NAMALWA (cell line): ENCODE measurements at regions not wholly inside any gene's neighbourhood (a gene's known extent, or its start where the extent isn't known, plus 50 kb on each side); places are given as distances from the start of the nearest gene placed in this dataset.

ENCODE experiments used
- DNase-seq: peaks from one replicate; pipeline ENCODE4 v3.0.0-alpha.2; 2015; ENCODE audit warnings: low spot score

GRCh38 chr2:223226264-223226663 is 174.3 kb downstream of the KCNE4 start:
- no peak for DNase-seq

DNA sequence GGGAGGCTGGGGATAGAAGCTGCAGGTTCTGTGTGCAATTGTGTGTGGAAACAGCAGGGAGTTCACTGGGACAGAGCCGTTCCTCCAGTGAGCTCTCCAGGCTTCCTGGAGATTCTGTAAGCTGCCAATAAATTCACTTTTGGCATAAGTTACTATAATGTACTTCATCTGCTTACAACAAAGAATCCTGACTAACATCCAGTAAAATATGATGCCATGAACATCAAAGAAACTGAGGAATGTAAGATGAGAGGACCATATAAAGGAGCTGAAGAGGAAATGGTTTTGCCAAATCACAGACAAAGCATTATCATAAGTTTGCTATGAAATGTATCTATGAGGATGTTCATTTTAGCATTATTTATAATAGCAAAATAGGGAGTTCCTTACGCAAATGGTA is 175.3 kb downstream of the KCNE4 start:
- no peak for DNase-seq

GRCh38 chr2:223228871-223229270 is 176.9 kb downstream of the KCNE4 start:
- no peak for DNase-seq

GRCh38 chr2:223230352-223230751 is 178.4 kb downstream of the KCNE4 start:
- DNase-seq: no peak

- no peak for DNase-seq
These were observed 180.3 kb downstream of the KCNE4 start for GRCh38 chr2:223232285-223232684.

GRCh38 chr2:223232896-223233295 is 180.9 kb downstream of the KCNE4 start:
- no peak for DNase-seq

GRCh38 chr2:223235986-223236385 is 184.0 kb downstream of the KCNE4 start:
- no peak for DNase-seq

- no peak for DNase-seq
These were observed 186.3 kb downstream of the KCNE4 start for GRCh38 chr2:223238301-223238700.

- DNase-seq: no peak
These were observed 191.2 kb downstream of the KCNE4 start for GRCh38 chr2:223243233-223243632.

DNA sequence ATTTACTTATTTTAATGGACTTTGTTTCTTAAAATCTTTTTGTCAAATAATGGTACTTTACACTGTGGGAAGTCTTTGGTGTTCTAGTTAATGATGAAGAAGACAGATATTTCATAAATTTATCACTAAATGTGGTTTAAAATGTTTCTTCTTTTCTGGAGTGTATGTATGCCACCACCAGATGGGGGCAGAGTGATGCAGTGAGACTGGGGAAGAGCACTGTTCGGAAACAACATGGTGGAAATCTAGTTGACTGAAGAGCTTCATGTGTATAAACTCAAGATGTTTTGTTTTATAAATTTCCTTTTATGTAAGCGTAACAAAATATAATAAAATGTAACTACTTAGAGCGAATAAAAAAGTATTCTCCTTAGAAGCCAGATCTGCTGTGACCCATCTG is 195.1 kb downstream of the KCNE4 start:
- DNase-seq: peak; percentile 43

- no peak for DNase-seq
These were observed 199.8 kb downstream of the KCNE4 start for GRCh38 chr2:223251656-223252229.

DNA sequence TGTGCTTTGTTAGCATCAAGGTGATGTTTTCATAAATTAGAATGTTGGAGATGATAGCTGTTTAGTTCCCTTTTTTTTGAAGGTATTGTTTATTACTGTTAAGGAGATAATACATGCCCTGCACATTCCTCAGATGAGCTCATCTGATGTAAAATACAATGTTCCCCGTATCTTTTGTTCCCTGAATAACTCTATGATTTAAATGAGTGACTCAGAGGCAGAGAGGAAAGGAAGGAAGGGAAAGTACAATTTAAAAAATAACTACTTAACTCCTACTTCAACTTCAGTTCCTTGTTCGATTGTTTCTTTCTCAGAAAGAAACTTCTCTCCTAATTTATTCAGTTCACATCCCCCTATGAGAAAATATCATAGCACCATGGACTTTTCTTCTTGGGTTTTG is 208.7 kb downstream of the KCNE4 start:
- DNase-seq: no peak

DNA sequence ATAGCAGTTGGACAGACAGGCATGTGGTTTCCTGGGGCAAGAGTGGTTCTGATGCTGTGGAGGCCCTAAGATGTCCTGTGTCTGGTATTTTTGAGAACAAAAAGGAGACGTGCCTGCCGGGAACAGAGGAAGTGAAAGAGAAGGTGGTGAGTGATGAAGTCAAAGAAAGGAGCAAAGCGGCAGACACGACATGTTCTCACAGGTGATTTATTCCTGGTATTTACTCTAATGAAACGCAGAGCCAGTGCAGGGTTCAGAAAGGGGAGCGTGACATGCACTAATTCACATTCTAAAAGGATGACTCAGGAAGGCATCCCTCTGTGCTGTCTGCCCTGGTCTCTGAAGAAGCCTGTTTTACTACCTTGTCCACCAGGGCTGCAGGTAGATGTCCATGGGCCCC is 211.0 kb downstream of the KCNE4 start:
- no peak for DNase-seq

DNA sequence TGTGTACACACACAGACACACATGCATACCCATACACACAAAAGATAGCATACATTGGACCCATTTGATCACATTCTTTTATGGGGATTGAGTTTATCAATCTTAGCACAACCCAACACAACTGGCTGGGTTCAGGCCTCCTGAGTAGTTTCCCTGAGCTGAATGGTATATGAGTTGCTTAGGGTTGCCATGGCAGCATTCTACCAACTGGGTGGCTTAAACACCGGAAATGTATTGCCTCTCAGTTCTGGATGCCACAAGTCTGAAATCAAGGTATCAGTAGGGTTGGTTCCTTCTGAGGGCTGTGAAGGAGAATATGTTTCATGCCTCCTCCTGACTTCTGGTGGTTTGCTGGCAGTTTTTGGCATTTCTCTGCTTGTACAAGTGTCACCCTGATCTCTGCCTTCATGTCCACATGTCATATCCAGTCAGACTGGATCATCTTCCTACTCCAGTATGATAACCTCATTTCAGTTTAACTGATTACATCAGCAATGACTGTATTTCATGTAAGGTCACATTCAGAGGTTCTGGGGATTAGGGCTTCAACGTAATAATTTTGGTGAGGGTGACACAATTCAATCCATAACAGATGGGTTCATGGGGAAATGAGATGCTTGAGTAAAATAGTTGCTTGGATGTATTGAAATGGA is 212.7 kb downstream of the KCNE4 start:
- no peak for DNase-seq

DNA sequence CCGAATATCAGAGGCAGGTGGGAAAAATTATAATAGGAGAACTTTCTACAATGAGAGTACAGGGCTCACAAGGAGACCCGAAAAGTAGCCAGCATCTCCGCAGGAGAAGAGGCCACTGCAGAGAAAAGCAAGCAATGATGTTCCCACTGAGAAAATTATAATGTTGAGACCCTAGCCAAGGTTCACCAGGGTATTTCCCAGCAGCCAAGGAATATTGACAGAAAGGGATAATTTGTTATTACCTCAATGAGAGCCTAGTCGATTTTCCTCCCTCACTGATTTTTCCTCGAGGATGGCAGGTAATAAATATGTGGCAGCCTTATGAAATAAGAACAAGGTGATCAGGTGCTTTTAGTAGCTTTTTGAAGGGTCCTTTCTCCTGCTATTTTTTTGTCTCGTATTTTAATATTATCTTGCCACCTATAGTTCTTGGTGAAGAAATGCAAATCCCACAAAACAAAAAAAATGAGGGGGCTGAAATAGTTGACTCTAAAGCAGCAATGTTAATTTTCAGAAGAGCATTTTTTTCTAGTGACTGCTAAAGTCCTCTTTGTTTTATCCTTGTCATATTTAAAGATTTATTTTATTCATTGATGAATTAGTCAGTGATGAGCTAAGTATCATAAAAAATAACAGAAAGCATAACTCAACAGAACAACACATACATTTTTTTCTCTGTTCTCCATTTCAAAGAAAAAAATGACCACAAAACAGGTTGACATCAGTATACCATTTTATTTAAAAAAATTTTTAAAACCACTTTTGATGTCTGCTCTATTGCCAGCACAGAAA is 215.4 kb downstream of the KCNE4 start:
- DNase-seq: no peak

DNA sequence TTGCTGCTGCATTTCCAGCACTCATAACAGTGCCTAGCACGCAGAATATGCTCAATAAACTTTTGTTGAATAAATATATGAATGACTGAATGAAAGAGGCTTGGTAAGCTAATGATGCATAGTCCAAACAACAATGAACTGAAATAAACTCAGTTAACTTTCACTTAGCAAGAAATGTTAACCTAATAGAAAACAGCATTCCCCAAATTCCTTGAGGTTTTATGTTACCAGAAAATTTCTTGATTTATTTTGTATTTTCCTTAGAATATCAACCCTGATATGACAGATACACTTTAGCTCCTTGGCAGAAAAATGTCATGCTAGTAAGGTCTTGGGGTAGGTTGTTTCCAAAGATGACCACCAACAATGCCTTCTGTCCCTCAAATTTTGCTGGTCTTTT is 217.4 kb downstream of the KCNE4 start:
- no peak for DNase-seq

- no peak for DNase-seq
These were observed 218.6 kb downstream of the KCNE4 start for GRCh38 chr2:223270548-223270947.

- DNase-seq: no peak
These were observed 222.0 kb downstream of the KCNE4 start for GRCh38 chr2:223273995-223274394.

DNA sequence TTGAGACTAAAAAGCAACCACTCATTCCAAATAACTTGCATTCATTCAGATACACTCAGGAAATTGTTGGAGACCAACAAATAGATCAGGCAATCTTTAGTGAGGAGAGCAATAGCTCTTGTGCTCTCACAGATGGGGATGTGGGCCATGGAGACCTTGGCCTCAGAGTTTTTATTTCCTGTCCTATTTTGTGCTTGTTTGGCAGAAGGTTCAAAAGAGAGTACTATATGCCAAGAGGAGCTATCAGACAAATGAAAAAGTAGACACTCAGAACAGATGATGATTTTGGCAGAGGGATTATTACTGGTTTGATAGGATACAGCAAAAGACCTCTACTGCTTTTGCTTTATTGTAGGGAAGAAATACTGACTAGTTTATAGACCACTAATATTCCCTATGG is 230.2 kb downstream of the KCNE4 start:
- DNase-seq: no peak

DNA sequence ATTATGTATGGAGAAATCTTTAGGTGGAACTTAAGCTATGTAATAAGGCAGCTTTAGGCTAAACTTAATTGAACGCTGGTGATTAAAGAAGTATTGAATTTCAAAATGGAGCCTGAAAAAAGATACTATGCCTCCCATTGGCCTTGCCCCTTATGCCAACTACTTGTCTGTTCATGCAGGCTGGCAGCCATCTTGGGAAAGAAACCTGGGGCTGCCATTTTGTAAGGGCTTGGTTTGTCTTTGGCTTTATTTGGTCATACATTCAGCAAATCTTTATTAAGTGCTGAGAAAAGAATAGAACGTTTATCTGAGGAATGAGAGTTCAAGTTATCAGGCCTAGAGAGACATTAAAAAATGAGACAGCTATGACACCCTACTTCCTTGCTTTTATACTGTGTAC is 231.3 kb downstream of the KCNE4 start:
- DNase-seq: no peak

DNA sequence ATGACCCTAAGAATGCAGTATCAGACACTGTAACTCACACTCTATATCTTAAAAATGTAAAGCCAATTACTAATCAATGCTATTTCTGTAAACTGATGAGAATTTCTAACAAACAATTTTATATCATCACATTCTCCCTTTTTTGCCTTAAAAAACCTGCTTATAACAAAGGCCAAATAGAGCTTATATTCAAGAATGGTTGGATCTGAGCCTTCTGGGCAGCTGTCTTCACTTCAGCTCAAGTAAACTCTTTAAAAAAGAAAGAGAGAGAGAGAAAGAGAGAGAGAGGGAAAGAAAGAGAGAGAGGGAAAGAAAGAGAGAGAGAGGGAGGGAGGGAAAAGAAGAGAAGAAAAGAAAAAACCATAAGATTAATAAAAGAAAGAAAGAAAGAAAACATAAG is 231.8 kb downstream of the KCNE4 start:
- no peak for DNase-seq

DNA sequence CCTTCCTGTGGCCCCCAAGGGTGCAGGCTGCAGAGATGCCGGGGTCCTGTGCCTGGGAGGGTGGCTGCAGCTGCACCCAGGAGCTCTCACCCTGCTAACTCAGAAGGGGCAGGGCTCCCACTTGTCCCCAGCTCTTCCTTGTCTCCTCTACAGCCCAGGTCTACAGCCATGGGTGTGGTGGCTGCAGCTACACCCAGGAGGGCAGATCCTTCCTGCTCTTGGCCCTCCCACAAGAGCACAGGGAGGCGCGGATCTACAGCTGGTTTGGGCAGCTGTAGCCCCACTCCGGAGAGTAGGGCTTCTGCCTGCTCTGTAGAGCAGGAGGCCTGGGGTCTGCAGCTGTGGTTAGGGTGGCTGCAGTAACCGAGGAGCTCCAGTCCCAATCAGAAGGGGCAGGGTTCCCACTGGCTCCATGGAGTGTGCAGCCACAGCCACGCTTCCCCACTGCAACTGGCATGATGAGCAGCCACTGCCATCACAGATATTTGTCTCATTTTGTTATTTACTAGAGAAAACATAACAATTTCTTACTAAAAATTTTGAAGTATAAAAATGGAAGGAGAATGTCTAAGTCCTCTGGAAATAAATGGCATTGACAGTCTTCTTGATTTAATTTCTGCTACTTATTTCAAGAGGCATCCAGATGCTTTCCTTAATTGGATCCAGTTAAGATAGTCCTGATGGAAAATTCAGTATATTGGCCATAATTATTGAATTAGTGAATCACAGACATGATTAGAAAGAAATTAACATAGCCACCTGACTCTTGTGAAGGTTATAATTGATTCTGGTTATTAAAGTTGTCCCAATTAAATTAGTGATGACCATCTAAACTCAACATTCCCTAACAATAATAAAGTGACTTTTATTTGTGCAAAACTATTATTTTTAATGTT is 233.6 kb downstream of the KCNE4 start:
- DNase-seq: no peak
